Testis (tissue), 2 donors: ENCODE measurements at regions not wholly inside any gene's neighbourhood (a gene's known extent, or its start where the extent isn't known, plus 50 kb on each side); places are given as distances from the start of the nearest gene placed in this dataset.
"Not testable (repeated sequence)": the region's sequence is repeated elsewhere in the genome, so short reads cannot be mapped to it uniquely, and the experiment has no call there.

ENCODE experiments used
- DNase-seq: peaks from one replicate; pipeline ENCODE4 v3.0.0-alpha.2; 2019
- H3K27ac ChIP-seq, 2 donors: fragments of 200-600 bp; sonication (generic); one replicate each; pipeline ENCODE4 v1.5.1; 2019
- H3K27me3 ChIP-seq: fragments of 200-600 bp; sonication (generic); one replicate; pipeline ENCODE4 v1.5.1; 2019
- H3K36me3 ChIP-seq: fragments of 200-600 bp; sonication (generic); one replicate; pipeline ENCODE4 v1.5.1; 2017; ENCODE audit warnings: low read depth; ENCODE audit errors: missing control alignments
- H3K4me1 ChIP-seq: fragments of 200-600 bp; sonication (generic); one replicate; pipeline ENCODE4 v1.5.1; 2019
- H3K4me3 ChIP-seq, 2 donors: fragments of 200-600 bp; sonication (generic); one replicate each; pipeline ENCODE4 v1.5.1; 2017 to 2019
- H3K9me3 ChIP-seq: fragments of 200-600 bp; sonication (generic); one replicate; pipeline ENCODE4 v1.5.1; 2017
- CTCF ChIP-seq, 3 experiments: fragments of 450-650 bp in 2 of 3; fragments of 200-600 bp in 1 of 3; sonication (generic) in 1 of 3; IDR thresholded peaks; one replicate each; pipeline ENCODE4 v1.5.1; 2016 to 2019; ENCODE audit warnings: antibody characterized with exemption in 3 of 3, mild to moderate bottlenecking in 2 of 3, moderate library complexity in 1 of 3
- POLR2A ChIP-seq: fragments of 450-650 bp; IDR thresholded peaks from one replicate; pipeline ENCODE4 v1.6.1; 2017; ENCODE audit warnings: antibody characterized with exemption, mild to moderate bottlenecking, moderate library complexity
- WGBS, 2 donors: methylation state at CpG; one replicate each; pipeline ENCODE4 v1.1.5; 2018; 5-methylcytosine and 5-hydroxymethylcytosine counted together
- intact Hi-C: fragments of 100-400 bp; cut with DNase I; formaldehyde crosslinking; loops from one replicate; pipeline ENCODE4 v1.15.1; 2023; ENCODE audit warnings: low total_unique reads

GRCh38 chr6:119493980-119494379 lies 144.4 kb upstream of the MAN1A1 start:
- Histone ChIP-seq H3K27ac (no peak overlapping the region), H3K4me3 (no peak overlapping the region), H3K9me3 (no peaks in the 10 kb centered on the region), H3K36me3 (no peaks in the 10 kb centered on the region), H3K4me1 (no peaks in the 10 kb centered on the region), H3K27me3 (no peaks in the 10 kb centered on the region)
- 13 to 28% methylated on average over 1 of the region's 1 CpG for WGBS, 2 donors
- intact Hi-C loops: no loop called here
- no peak for DNase-seq
- no peak for TF ChIP-seq POLR2A
- no peak for TF ChIP-seq CTCF (IDR thresholded peaks at IDR 0.05)

DNA sequence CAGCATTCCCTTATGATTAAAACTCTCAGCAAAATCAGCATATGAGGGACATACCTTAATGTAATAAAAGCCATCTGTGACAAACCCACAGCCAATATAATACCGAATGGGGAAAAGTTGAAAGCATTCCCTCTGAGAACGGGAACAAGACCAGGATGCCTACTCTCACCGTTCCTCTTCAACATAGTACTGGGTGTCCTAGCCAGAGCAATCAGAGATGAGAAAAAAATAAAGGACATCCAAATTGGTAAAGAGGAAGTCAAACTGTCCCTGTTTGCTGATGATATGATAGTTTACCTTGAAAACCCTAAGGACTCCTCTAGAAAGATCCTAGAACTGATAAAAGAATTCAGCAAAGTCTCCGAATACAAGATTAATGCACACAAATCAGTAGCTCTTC lies 141.6 kb upstream of the MAN1A1 start:
- H3K27me3 ChIP-seq, DNase-seq, intact Hi-C loops, H3K4me1 ChIP-seq, H3K9me3 ChIP-seq, H3K4me3 ChIP-seq, H3K27ac ChIP-seq, H3K36me3 ChIP-seq: not testable (repeated sequence)
- 82 to 86% methylated on average over 4 of the region's 4 CpGs for WGBS, 2 donors

GRCh38 chr6:119490050-119490449 lies 140.5 kb upstream of the MAN1A1 start:
- WGBS, 2 donors: 64 to 71% methylated on average over 1 of the region's 1 CpG
- intact Hi-C loops: not testable (repeated sequence)

GRCh38 chr6:119484598-119484997 lies 135.0 kb upstream of the MAN1A1 start:
- no peak for TF ChIP-seq POLR2A
- no peak for TF ChIP-seq CTCF (IDR thresholded peaks at IDR 0.05)
- Histone ChIP-seq H3K27me3 (no peaks in the 10 kb centered on the region), H3K36me3 (no peaks in the 10 kb centered on the region), H3K4me1 (no peaks in the 10 kb centered on the region), H3K9me3 (no peaks in the 10 kb centered on the region), H3K4me3 (no peak overlapping the region), H3K27ac (no peak overlapping the region)
- intact Hi-C loops: no loop called here
- 79 to 86% methylated on average over 5 of the region's 5 CpGs for WGBS, 2 donors
- no peak for DNase-seq

More at GRCh38 chr6:119490050-119490449, 140.5 kb upstream of the MAN1A1 start:
- H3K36me3 ChIP-seq, H3K27ac ChIP-seq, H3K27me3 ChIP-seq, H3K9me3 ChIP-seq, H3K4me1 ChIP-seq, H3K4me3 ChIP-seq, DNase-seq: not testable (repeated sequence)

GRCh38 chr6:119483908-119484307 lies 134.3 kb upstream of the MAN1A1 start:
- intact Hi-C loops: no loop called here
- no peak for DNase-seq
- Histone ChIP-seq H3K9me3 (no peaks in the 10 kb centered on the region), H3K4me1 (no peaks in the 10 kb centered on the region), H3K27me3 (no peaks in the 10 kb centered on the region), H3K4me3 (no peak overlapping the region), H3K36me3 (no peaks in the 10 kb centered on the region), H3K27ac (no peak overlapping the region)
- no peak for TF ChIP-seq POLR2A
- no peak for TF ChIP-seq CTCF (IDR thresholded peaks at IDR 0.05)

- TF ChIP-seq POLR2A: no peak
- no peak for TF ChIP-seq CTCF (IDR thresholded peaks at IDR 0.05)
- Histone ChIP-seq H3K4me1 (no peaks in the 10 kb centered on the region), H3K4me3 (no peak overlapping the region), H3K27me3 (no peaks in the 10 kb centered on the region), H3K27ac (no peak overlapping the region), H3K9me3 (no peaks in the 10 kb centered on the region), H3K36me3 (no peaks in the 10 kb centered on the region)
- no peak for DNase-seq
- 80 to 89% methylated on average over 4 of the region's 4 CpGs for WGBS, 2 donors
- intact Hi-C loops: no loop called here
These were observed 133.3 kb upstream of the MAN1A1 start for GRCh38 chr6:119482850-119483285.
